ENCODE measurements at regions not wholly inside any gene's neighbourhood (a gene's known extent, or its start where the extent isn't known, plus 50 kb on each side); places are given as distances from the start of the nearest gene placed in this dataset.
A peak's percentile ranks its signal among the peaks of the same experiment; 100 is the strongest.
"Not testable (repeated sequence)": the region's sequence is repeated elsewhere in the genome, so short reads cannot be mapped to it uniquely, and the experiment has no call there.

DNA sequence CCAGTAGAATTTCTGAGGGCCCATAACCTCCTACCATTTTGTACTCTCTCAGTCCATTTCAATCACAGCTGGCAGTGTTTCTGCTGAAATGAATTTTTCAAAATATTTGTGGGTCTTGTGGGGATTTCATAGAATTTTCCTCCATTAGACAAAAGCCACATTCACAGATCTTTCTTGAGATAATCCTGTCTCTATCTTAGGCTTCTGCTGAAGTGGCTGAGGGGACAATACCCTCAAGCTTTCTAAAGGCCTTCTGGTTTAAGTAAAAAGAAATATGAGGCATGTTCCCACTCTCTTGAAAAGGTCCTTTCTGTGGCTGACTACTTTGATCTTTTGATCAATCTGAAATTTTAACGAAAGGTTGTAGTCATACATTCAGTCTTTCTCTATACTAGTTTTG lies 1930.0 kb upstream of the AGA start:
- FAIRE-seq (no peak), DNase-seq (ENCODE audit: insufficient read length, low spot score) (no peak)
- no peak for TF ChIP-seq POLR2A (IDR thresholded peaks at IDR 0.05; ENCODE audit: low read depth, low read length)

DNA sequence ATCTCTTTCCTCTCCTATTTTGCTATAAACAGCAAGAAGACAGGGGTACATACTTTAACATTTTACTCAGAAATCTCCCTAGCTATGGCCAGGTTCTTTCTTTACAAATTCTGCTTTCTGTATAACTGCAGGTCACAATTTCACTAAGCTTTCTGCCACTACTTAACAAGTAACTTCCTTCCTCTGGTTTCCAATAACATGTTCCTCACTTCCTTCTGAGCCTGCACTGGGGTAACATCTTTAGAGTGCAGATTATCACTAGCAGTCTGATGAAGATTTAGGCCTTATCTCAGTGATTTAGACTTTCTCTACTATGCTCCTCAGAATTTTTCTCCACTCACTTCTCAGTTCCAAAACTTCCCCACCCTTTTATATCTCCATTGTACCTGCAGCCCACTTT lies 1930.5 kb upstream of the AGA start:
- TF ChIP-seq POLR2A (IDR thresholded peaks at IDR 0.05; ENCODE audit: low read depth, low read length), result no peak
- FAIRE-seq (no peak), DNase-seq (ENCODE audit: insufficient read length, low spot score) (no peak)

DNA sequence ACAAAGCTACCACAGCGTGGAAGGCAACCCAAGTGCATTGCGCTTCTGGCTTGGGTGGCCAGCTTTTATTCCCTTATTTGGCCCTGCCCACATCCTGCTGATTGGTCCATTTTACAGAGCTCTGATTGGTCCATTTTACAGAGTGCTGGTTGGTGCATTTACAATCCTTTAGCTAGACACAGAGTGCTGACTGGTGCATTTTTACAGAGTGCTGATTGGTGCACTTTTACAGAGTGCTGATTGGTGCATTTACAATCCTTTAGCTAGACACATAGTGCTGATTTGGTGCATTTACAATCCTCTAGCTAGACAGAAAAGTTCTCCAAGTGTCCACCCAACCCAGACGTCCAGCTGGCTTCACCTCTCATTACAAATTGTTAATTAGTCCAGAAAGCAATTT lies 1936.6 kb upstream of the AGA start:
- FAIRE-seq; DNase-seq (ENCODE audit: insufficient read length, low spot score): not testable (repeated sequence)

DNA sequence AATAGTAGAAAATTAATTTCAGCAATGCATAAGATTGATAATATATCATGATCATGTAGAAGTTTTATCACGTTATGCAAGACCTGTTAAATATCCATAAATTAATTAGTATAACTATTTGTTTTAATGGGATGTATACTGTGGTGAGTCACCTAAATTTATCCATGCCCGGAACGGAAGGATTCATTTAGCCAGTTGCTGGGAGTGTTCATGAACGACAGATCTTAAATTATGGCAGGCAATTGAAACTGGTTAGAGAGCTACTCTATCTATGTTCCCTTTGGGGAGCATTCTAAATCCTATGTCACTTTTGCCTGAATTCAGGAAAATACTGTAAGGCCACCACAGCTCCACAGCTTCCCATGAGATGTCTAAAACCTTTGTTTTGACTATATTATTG lies 1950.5 kb upstream of the AGA start:
- no peak for FAIRE-seq
- TF ChIP-seq POLR2A (IDR thresholded peaks at IDR 0.05; ENCODE audit: low read depth, low read length), result no peak
- DNase-seq (ENCODE audit: insufficient read length, low spot score), result no peak

DNA sequence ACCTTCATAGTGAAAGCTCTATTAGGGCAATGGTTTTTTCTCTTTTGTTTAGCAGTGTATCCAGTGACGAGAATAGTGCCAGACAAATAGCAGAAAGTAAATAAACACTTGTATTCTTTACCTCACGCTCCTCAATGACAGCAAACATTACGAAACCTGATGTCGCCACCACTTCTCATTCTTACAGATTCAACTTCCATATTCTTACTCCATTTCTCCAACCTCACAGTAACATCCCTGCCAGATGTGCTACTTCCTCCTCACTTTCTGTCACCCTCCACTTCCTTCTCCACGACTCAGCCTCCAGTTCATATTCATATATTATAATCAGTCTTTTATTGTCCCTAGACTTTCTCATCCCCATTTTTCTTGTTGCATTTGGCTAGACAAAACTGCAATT lies 1956.2 kb upstream of the AGA start:
- TF ChIP-seq POLR2A (IDR thresholded peaks at IDR 0.05; ENCODE audit: low read depth, low read length), result no peak
- DNase-seq (ENCODE audit: insufficient read length, low spot score) (no peak), FAIRE-seq (no peak)

DNA sequence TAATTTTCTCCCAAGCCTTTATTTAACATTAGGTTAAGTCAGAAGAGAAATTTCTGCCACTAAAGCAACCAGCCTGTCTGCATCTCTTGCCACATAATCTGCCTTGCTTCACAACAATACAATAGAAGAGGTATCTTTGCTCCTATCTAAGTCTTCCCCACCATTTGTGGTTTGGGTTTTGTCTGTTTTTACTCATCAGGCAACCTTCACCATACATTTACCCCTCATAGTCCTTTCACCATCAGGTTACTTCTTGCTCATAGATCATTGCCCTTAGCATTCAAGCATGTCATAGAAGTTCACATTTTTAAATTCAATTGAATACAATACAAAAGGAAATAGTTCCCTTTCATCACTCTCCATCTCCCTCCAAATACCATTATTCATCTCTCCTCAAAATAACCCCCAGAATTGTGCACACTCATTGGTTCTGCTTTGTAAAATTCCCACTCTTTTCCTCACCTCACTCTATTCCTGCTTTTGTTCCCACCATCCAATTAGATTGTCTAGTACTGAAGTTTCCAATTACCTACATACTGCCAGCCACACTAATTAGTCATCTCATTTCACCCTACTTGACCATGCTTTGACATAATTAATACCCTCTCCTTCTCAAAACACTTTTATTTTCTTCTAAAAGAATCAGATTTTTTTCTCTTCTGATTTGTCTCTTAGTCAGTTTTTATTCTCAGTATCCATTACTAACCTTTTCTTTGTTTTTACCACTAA lies 1957.0 kb upstream of the AGA start:
- TF ChIP-seq POLR2A (IDR thresholded peaks at IDR 0.05; ENCODE audit: low read depth, low read length), result no peak
- FAIRE-seq (no peak), DNase-seq (ENCODE audit: insufficient read length, low spot score) (no peak)

DNA sequence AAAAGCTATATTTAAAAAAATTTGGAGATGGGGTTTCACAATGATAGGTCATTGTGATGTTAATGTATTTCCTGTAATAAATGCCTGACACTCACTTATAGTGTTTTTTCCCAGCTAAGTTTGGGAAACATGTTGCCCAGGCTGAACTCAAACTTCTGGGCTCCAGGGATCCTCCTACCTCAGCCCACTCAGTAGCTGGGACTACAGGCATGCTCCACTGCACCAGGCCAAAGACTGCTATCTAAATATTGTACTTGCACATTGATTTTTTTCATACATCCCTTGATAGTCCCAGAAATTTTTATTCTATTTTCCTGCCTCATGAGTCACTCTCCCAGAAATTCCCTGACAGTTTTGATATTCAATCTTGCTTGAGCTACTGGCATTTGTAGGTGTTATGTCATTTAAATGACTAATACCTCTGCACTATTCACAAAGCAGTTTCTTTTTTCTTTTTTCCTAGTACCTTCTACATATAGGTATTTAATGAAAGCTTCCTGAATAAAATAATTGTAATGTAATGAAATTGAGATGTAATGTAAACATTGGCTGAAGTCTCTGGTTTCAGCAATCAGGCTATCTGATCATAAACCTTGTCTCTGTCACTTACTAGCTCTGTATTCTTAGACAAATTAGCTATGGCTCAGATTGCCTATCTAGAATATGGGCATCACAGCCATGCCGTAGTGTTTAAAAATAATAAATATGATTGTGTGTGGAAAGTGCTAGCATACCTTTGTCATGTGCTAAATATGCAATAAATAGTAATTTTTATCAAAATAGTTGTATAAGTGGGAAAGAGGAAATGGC lies 1973.0 kb upstream of the AGA start:
- no peak for TF ChIP-seq POLR2A (IDR thresholded peaks at IDR 0.05; ENCODE audit: low read depth, low read length)
- FAIRE-seq, result no peak

DNA sequence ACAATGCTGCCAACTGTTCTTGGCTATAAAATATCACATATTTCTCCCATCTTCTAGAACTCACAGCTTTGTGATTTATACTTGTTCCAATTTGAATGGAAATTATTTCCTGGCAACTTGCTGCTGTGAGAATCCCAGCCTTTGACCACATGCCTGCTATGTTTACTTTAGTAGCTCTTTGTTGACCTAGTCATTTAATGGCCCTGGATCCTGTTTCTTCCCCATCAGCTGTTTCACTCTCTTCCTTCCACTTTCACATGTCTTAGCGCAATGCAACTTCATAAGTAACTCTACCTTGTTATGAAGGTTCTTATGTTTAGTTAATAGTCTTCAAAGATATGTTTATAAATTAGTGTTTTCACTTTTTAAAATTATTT lies 1973.6 kb upstream of the AGA start:
- no peak for TF ChIP-seq POLR2A (IDR thresholded peaks at IDR 0.05; ENCODE audit: low read depth, low read length)
- FAIRE-seq, result no peak
- no peak for DNase-seq (ENCODE audit: insufficient read length, low spot score)

More for the DNA sequence above, 1973.0 kb upstream of the AGA start:
- DNase-seq (ENCODE audit: insufficient read length, low spot score), result peak; percentile 1

DNA sequence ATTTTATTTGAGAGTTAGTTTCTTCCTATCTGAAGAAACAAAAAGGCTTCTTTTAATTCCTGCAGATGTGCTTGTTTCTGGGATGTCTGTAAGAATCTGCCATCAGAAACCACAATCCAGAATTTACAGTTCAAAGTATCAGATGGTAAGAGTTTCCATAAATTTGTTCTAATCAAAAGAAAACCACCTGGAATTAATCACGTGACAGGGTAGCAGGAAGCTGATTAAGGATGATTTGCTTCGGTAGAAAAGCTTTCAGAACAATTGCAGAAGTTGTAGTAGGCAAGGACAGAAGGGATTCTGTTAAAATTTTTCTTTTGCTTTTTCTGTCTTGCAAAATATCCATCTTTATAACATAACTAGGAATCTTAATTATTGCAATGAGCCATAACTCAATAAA lies 1975.1 kb upstream of the AGA start:
- TF ChIP-seq POLR2A (IDR thresholded peaks at IDR 0.05; ENCODE audit: low read depth, low read length), result no peak
- FAIRE-seq, result no peak
- DNase-seq (ENCODE audit: insufficient read length, low spot score), result no peak

DNA sequence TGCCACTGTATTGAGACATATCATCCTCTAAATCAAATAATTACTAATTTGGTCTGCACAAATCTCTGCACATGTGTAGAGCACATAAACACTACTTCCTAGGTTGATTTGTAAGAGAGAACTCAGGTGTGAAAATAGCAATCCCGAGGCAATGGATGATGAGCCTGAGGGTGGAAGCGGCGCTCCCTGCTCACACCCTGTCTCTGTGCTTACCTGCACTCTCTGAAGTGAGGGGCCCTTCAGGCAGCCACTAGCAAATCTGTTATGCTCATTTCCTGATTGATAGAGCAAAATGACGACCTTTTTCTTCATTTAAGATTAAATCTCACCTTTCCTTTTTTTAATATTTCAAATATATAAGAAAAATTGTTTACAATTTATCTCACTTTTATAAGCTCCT lies 1995.7 kb upstream of the AGA start:
- FAIRE-seq (no peak), DNase-seq (ENCODE audit: insufficient read length, low spot score) (no peak)
- no peak for TF ChIP-seq POLR2A (IDR thresholded peaks at IDR 0.05; ENCODE audit: low read depth, low read length)

DNA sequence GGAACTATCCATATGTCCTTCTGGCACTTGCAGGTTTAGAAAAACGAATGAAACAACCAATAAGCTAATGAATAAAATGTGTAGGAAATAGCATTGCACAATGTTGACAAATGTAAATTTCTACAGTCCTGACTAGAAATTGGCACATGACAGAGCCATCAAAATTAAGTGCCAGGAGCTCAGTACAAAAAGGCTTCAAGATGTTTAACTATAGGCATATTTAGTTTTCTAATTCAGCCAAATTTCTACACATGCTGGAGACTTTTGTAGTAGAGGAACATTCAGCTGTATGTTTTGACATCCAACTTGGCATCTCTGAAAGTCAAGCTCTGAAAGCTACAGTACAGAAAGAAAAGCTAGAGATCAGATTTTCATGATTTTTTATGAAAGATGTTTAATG lies 1999.4 kb upstream of the AGA start:
- FAIRE-seq, result no peak

DNA sequence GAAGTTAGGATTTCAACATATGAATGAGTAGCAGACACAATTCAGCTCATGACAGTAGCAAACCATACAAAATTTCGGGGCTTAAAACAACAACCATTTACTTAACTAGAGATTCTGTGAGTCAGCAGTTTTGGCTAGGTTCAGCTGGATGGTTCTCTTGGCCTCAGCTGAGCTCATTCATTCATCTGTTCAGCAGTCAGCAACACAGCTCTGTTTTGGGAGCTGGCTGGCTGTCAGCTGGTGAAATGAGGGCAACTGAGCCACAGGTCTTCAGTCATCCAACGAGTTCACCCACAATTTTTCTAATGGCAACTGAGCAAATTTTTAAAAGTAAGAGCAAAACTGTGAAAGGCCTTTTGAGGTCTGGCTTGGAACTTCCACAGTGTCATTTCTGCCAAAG lies 2005.1 kb upstream of the AGA start:
- DNase-seq (ENCODE audit: insufficient read length, low spot score) (no peak), FAIRE-seq (no peak)
- no peak for TF ChIP-seq POLR2A (IDR thresholded peaks at IDR 0.05; ENCODE audit: low read depth, low read length)

More for the DNA sequence above, 1999.4 kb upstream of the AGA start:
- DNase-seq (ENCODE audit: insufficient read length, low spot score), result no peak
- TF ChIP-seq POLR2A (IDR thresholded peaks at IDR 0.05; ENCODE audit: low read depth, low read length), result no peak

DNA sequence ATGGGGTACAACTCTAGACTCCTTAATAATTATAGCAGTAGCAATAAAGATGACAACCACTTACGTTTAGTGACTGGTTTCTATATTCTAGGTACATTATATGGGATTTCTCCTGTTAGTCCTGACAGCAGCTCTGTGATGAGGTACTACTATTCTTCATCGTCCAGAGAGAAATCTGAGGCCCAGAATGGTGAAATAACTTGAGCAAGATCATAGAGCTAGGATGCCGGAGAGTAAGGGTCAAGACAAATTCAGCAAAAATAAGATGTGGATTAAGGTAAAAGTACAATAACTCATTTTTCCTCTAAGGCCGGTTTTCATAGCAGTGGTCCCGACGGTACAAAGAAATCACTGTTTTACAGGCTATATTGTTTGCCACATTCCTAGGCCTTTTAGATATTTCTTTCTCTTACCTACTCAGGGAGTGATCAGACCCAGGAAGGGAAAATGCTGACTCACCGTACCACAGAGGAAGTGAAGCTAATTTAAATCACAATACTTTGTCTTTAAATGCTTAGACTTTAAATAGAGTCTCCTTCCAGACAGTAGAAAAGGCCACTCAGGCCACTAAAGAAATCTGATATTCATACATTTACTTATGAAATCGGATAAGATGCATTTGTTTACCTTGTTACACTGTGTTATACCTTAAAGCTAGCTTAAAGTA lies 2023.0 kb upstream of the AGA start:
- DNase-seq (ENCODE audit: insufficient read length, low spot score) (no peak), FAIRE-seq (no peak)
- TF ChIP-seq POLR2A (IDR thresholded peaks at IDR 0.05; ENCODE audit: low read depth, low read length), result no peak

DNA sequence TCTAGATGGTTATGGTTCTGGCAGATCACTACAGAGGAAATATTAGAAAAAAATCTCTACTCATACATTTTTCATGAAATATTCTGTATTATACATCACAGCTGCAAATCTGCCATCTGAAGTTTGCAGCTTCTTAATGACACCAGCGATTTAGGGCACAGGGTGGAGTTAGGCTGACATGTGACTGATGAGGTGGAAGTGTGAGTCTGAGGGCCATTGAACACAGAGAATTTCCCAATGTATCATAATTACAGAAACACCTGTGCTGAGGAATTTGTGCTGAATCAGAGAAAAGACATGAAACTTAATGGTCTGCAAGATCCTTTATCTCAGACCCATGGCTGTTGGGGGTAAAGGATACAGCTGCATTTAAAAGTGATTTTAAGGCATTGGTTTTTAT lies 2025.6 kb upstream of the AGA start:
- DNase-seq (ENCODE audit: insufficient read length, low spot score) (no peak), FAIRE-seq (no peak)
- no peak for TF ChIP-seq POLR2A (IDR thresholded peaks at IDR 0.05; ENCODE audit: low read depth, low read length)

DNA sequence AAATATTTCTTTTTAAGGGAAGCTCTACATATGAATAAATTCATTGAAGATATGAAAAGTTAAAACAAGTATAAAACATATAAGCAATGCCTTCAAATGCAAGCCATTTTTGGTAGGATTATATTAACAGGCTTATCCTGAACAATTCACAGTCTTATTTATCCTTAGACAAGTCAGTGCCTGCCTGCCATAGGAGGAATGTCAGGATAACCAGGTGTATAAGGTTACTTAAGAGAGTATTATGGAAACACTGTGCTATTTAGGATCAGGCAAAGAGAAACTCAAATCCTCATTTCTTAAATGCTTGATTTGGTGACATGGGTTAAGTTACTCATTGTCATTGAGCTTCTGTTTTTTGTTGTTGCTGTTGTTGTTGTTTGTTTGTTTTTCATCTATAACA lies 2029.9 kb upstream of the AGA start:
- no peak for TF ChIP-seq POLR2A (IDR thresholded peaks at IDR 0.05; ENCODE audit: low read depth, low read length)
- FAIRE-seq (no peak), DNase-seq (ENCODE audit: insufficient read length, low spot score) (no peak)
